ENCODE measurements at regions not wholly inside any gene's neighbourhood (a gene's known extent, or its start where the extent isn't known, plus 50 kb on each side); places are given as distances from the start of the nearest gene placed in this dataset.
A peak's percentile ranks its signal among the peaks of the same experiment; 100 is the strongest.
"Not testable (repeated sequence)": the region's sequence is repeated elsewhere in the genome, so short reads cannot be mapped to it uniquely, and the experiment has no call there.

- DNase-seq (ENCODE audit: low read depth), result no peak
Measured at GRCh38 chr4:62709618-62710252, 1509.6 kb downstream of the ADGRL3 start.

DNA sequence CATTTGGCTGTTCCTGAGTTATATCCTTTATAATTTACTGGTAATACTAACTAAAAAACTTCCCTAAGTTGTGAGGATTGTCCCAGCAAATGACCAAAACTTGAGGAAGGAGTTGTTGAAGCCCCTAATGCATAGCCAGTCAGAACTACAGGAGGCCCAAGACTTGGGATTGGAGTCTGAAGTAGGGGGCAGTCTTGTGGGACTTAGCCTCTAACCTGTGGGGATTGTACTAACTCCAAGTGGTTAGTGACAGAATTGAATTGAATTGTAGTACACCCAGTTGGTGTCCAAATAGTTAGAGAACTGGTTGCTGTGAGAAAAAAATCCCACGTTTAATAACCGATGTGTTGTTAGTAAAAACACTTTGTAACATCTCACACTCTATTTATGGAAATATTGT is 1506.3 kb downstream of the ADGRL3 start:
- no peak for DNase-seq (ENCODE audit: low read depth)

DNA sequence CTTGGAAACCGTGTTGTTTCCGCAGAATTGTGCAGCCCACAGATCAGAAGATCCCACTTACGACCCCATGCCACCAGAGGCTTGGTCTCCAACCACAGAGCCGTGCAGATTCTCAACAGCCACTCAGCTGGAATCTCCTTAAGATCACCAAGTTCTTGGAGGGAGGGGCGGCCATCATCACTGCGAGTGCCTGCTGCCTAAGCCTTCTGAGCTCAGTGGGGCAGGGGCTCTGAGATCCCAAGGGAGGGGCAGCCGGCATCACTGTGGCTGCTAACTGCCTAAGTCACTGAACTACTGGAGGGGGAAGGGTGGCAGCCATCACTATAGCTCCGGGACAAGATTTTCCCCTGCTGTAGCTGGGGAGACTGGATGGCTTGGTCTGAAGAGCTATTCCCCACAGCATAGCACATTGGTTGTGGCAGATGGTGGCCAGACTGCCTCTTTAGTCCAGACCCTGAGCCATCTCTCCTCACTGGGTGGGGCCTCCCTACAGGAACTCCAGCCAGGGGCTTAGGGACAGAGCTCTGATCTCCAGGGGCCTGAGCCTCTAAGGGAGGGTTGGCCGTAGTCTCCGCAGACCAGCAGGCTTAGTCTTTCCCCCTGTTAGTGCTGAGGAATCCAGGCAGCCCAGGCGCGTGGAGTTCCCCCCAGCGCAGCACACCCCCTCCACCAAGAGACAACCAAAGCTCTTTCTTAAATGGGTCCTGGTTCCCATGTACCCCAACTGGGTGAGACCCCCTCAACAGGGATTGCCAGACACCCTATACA is 1483.9 kb downstream of the ADGRL3 start:
- DNase-seq (ENCODE audit: low read depth), result no peak

DNA sequence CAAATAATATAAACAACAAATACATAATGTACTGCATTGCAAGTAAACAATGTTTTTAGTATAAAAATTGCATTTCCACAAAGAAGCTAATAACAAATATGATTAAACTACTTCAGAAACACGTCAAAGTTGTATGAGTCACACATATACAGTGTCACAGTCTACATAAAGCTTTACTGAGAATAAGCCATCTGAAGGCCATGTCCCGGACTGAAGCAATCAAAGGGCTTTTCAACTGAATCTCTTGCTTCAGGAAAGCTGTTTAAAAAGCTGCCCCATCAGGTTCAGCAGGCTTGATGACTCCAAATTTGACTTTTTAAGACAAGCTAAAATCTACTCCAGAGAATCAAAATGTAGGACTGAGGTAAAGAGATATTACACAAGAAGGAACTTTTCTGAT is 1476.8 kb downstream of the ADGRL3 start:
- no peak for DNase-seq (ENCODE audit: low read depth)

DNA sequence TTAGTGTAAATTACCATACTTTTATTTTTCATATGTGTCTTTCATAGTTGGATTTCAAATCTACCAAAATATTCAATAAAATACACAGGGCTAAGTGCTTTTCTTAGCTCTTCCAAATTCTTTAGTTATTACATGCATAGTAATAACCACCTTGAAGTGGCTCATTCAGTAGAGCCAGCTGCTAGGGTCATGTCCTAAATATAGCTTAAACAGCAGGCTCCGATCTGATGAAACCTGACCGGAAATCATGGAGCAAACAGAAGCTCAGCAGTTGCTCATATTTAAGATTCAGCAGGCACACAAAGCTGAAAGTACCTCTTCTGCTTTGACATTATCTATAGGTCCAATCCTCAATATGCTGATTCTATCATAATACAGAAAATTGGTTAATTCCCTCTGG is 1470.4 kb downstream of the ADGRL3 start:
- DNase-seq (ENCODE audit: low read depth), result peak; percentile 43

GRCh38 chr4:62661821-62662220 is 1461.7 kb downstream of the ADGRL3 start:
- DNase-seq (ENCODE audit: low read depth), result no peak

DNA sequence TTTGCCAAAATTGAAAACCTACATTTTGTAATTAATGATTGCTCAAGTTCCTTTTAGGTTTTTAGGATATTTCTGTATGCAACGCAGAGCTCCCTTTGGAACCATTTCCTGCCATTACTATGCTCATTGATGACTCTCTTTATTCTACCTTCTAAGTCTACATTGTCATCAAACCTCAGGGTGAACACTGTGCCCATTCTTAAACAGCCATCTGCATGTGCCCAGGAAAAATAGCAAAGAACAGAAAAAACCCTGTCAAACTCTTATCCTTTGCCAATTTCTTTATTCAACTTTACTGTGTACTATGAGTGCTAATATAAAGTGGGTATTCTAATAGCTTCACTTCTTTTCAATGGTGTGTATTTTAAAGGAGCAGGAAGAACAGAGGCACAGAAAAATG is 1455.9 kb downstream of the ADGRL3 start:
- no peak for DNase-seq (ENCODE audit: low read depth)

DNA sequence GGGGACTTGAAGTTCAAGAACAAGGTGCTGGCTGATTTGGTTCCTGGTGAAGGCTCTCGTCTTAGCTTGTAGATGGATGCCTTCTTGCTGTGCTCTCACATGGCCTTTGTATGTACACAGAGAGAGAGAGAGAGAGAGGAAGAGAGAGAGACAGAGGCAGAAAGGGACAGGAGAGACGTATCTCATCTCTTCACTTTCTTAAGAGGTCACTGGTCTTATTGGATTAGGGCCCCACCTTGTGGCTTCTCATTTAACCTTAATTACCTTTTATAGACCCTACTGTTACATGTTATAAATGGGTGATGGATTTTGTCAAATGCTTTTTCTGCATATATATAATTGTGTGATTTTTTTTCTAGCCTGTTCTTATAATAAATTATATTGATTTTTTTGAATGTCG is 1444.2 kb downstream of the ADGRL3 start:
- DNase-seq (ENCODE audit: low read depth), result no peak

- DNase-seq (ENCODE audit: low read depth), result no peak
Measured at GRCh38 chr4:62640296-62640695, 1440.2 kb downstream of the ADGRL3 start.

DNA sequence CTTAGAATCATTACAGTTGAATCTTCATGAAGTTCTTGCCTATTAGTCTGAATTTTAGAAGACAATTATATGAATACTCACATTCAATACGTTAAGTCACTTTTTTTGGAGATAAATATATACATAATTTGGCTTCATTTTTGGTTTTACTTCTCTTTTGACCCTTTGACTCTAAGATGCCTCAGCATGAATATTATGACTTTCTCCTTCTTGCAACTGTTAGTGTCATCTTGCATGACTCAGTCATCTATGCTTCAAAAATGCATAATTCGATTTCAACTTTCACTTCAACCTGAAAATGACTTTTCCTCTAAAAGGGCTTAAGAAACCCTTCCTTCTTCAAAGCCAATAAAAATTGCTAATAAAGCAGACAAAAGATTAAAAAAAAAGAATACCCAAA is 1427.5 kb downstream of the ADGRL3 start:
- DNase-seq (ENCODE audit: low read depth), result no peak

DNA sequence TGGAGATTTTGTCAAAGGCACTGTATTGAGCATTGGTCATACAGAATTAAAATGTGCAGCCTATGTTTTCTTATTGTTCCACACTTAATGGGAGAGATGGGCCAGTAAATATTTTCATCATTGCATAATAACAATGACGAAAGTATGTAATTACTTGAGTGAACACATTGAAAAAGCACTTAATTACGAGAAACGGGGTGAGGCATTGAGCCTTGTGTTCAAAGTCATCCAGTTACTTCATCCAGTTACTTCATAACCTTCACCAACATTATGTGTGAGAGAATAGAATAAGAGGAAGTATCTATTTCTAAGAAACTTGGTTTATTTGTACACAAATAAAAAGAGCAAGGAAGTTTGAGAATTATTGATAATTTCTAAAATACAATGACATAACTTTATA is 1427.0 kb downstream of the ADGRL3 start:
- DNase-seq (ENCODE audit: low read depth), result no peak

GRCh38 chr4:62622089-62622488 is 1422.0 kb downstream of the ADGRL3 start:
- no peak for DNase-seq (ENCODE audit: low read depth)

DNA sequence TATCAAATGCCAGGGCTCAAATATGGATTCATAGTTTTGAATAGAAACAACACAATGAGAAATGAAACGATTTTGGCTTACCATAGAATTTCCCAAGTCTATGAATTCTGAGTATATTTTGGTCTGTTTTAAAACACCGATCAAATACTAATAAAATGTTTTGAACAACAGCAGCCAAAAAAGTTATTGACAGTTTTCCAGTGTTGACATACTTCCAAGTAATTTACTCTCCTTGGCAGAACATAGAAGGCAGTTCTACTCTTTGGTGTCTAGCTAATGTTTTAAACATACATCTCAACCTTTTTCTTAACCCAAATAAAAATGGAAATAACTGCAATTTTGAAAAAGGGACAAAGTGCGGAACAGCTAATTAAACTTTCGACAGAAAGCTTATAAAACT is 1419.8 kb downstream of the ADGRL3 start:
- no peak for DNase-seq (ENCODE audit: low read depth)

DNA sequence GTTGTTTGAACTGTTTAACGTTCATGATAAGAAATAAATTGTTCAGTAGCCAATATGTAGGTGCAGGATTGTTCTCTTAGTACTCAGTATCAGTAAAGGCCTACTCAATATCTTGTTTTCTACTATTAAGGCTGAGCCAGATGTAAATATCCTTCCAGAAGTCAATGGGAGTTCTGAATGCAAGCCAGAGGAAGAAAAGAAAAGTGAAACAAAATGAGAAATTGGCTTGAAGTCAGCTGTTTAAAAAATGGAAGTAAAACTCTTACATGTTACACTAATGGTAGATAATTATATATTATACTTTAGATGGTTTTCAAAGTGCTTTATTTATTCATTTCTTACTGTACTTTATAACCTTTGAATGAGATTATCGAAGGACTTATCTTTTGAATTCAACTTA is 1417.9 kb downstream of the ADGRL3 start:
- no peak for DNase-seq (ENCODE audit: low read depth)

DNA sequence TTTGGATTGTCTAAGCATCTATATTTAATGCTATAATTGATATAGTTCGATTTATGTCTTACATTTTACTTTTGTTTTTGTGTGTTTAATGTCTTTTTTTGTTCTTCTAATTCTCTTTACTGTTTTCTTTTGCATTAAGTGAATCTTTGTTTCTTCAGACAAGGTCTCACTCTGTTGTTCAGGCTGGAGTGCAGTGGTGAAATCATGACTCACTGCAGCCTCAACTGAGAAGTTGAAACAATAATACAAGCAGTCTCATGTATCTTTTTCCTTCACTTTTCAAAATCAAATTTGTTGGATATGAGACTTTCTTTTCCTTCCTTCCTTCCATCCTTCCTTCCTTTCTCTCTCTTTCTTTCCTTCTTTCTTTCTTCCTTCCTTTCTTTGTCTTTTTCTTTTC is 1401.6 kb downstream of the ADGRL3 start:
- DNase-seq (ENCODE audit: low read depth), result no peak

DNA sequence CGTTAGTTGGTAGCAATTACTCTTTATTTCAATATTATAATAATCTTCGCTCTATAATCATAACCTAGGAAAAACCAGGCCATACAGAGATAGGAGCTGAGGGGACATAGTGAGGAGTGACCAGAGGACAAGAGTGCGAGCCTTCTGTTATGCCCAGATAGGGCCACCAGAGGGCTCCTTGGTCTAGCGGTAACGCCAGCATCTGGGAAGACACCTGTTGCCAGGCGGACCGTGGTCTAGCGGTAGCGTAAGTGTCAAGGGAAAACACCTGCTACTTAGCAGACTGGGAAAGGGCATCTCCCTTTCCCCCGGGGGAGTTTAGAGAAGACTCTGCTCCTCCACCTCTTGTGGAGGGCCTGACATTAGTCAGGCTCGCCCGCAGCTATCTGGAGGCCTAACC is 1395.1 kb downstream of the ADGRL3 start:
- DNase-seq (ENCODE audit: low read depth), result not testable (repeated sequence)

DNA sequence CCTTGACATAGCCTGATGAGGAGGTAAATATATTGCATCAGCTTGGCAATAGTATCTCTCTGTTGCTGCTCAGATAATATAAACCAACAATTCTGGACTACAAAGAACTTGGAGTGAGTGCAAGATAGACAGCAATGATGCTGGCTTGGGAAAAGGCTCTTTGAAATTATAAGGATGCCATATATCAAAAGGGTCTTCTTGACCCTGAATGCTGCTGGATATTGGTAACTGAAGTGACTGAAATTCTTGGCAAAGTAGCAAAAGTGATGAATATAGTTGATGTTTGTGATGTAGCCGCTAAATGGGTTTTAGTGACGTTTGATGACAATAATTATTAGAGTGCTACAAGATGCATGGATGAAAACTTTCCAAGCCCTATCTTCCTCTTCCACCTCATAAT is 1391.6 kb downstream of the ADGRL3 start:
- no peak for DNase-seq (ENCODE audit: low read depth)

DNA sequence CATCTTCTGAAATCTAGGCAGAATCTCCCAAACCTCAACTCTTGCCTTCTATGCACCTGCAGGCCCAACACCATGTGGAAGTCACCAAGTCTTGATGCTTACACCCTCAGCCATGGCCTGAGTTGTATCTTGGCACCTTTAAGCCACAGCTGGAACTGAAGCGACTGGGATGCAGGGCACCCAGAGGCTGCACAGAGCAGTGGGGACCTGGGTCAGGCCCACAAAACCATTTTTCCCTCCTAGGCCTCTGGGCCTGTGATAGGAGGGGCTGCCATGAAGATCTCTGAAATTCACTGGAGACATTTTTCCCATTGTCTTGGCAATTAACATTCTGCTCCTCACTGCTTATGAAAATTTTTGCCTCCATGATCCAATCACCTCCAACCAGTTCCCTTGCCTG is 1388.5 kb downstream of the ADGRL3 start:
- DNase-seq (ENCODE audit: low read depth), result no peak

DNA sequence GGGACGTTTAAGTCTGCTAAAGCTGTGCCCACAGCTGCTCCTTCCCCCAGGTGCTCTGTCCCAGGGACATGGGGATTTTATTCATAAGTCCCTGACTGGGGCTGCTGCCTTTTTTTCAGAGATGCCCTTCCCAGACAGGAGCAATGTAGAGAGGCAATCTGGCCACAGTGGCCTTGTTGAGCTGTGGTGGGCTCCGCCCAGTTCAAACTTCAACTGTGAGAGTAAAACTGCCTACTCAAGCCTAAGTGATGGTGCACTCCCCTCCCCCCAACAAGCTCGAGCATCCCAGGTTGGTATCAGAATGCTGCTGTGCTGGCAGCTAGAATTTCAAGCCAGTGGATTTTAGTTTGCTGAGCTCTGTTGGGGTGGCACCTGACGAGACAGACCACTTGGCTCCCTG is 1371.4 kb downstream of the ADGRL3 start:
- no peak for DNase-seq (ENCODE audit: low read depth)

- DNase-seq (ENCODE audit: low read depth), result no peak
Measured at GRCh38 chr4:62560858-62561257, 1360.7 kb downstream of the ADGRL3 start.

- DNase-seq (ENCODE audit: low read depth), result no peak
Measured at GRCh38 chr4:62550121-62550520, 1350.0 kb downstream of the ADGRL3 start.

- DNase-seq (ENCODE audit: low read depth), result no peak
Measured at GRCh38 chr4:62549601-62550000, 1349.5 kb downstream of the ADGRL3 start.

DNA sequence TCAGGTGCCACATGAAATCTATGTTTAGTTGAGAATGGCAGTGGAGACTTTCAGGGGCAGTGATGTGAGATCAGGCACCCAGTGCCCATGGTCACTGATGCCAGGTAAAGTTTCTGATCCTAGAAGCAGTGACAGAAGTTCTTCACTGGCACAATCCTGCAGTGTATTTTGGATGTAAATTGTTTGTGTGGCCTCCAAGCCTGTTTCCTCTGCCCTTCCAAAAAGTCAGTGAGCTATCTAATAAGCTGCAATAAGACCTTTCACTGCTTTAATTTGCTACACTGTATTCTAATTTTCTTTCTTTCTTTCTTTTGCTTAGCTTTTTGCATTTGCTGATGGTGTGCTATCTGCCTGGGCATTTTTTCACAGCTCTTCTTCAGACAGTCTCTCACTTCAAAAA is 1348.6 kb downstream of the ADGRL3 start:
- no peak for DNase-seq (ENCODE audit: low read depth)
